GM18868 (cell line): ENCODE measurements at regions not wholly inside any gene's neighbourhood (a gene's known extent, or its start where the extent isn't known, plus 50 kb on each side); places are given as distances from the start of the nearest gene placed in this dataset.

Source experiments
- ATAC-seq: cut with Tn5 transposase; IDR thresholded peaks from one replicate; pipeline ENCODE4 v1.9.1; 2021; ENCODE audit warnings: mild to moderate bottlenecking, moderate library complexity; ENCODE audit not compliant: unreplicated experiment

DNA sequence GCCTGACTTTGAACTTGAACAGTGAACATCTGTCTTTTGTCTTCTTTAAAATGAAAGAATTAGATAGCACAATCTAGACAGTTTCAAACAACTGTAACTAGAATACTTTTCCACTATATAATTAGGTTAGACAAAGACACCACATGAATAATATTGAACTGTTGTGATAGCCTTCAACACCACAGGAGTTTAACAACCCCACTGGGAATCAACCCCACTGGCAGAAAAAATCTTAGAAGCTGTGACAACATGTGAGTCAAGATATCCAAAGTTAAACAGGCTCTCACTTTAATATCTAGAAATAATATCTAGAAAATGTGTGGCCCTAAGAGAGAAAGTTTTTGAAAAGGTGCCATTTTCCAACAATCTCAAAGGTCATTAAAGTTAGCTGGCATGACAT, 64.4 kb upstream of the PRICKLE2 start:
- no peak for ATAC-seq

DNA sequence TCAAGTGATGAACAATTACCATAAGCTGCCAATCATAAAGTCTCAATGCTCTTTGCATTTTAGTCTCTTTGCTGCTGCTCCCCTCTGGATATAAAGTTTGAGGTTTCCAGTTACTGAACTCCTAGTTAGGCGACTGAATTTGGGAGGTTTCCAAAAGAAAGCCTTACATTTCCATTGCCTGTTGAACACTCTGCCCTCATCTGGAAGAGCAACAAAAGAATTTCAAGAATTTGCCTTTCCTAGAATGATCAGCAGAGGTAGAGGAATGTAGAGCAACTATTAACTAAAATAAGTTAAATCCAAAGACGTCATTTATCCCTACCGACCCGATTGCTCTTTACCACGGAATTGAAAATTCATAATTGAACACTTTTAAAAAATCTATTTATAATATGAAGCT, 53.4 kb upstream of the PRICKLE2 start:
- ATAC-seq: no peak

DNA sequence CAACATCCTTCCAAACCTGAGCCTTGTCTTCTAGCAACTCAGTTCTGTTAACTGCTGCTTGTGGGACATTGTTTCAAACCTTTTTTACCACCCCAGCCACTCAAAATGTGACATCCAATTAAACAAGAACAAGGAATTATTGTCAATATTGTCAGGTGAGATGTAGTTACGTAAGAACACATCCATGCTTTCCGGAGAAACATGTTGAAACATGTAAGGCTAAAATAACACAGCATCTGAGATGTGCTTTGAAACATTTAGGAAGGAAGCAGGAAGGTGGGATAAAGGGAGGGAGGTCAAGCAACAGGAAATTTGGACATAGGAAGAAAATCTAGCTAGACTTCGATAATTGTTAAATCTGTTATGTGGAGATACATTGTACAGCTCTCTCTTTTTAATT, 50.9 kb upstream of the PRICKLE2 start:
- no peak for ATAC-seq
